WTC11 (cell line): ENCODE measurements at regions not wholly inside any gene's neighbourhood (a gene's known extent, or its start where the extent isn't known, plus 50 kb on each side); places are given as distances from the start of the nearest gene placed in this dataset.

Experiments used
- ATAC-seq: fragments of 200-7000 bp; cut with Tn5 transposase; 2 replicates; pipeline ENCODE4 v1.10.0; 2021; ENCODE audit warnings: mild to moderate bottlenecking, moderate library complexity
- CTCF ChIA-PET: fragments of 300-600 bp; sonication (Branson Sonifier 250); formaldehyde crosslinking; loops from one replicate; lab custom pipeline; 2021; ENCODE audit warnings: antibody characterized with exemption; lab: Charles Lee
- POLR2A ChIA-PET: fragments of 350-600 bp; sonication (Branson Sonifier 250); formaldehyde crosslinking; loops from one replicate; lab custom pipeline; 2021; ENCODE audit warnings: antibody characterized with exemption; lab: Charles Lee
- DNase-seq: peaks from one replicate; pipeline ENCODE4 v3.0.0; 2021; ENCODE audit warnings: low spot score
- H3K27ac Mint-ChIP-seq: 2 replicates; pipeline ENCODE4 v1.8.0; 2021; ENCODE audit warnings: mixed read lengths
- H3K27me3 Mint-ChIP-seq: 2 replicates; pipeline ENCODE4 v1.8.0; 2021; ENCODE audit warnings: low read depth, mild to moderate bottlenecking, moderate library complexity, mixed read lengths
- H3K36me3 Mint-ChIP-seq: 2 replicates; pipeline ENCODE4 v1.8.0; 2021; ENCODE audit warnings: mixed read lengths
- H3K4me1 Mint-ChIP-seq: 2 replicates; pipeline ENCODE4 v1.8.0; 2022; ENCODE audit warnings: mixed read lengths
- H3K4me3 Mint-ChIP-seq: 2 replicates; pipeline ENCODE4 v1.8.0; 2021; ENCODE audit warnings: mild to moderate bottlenecking, moderate library complexity, mixed read lengths
- H3K9me3 Mint-ChIP-seq: 2 replicates; pipeline ENCODE4 v1.8.0; 2021; ENCODE audit warnings: mixed read lengths
- ESRRA ChIP-seq: sonication (generic); formaldehyde crosslinking; IDR thresholded peaks from 2 replicates; pipeline ENCODE4 v1.8.1; 2022; ENCODE audit warnings: mild to moderate bottlenecking, missing genetic modification reagents, borderline replicate concordance
- JAZF1 ChIP-seq: fragments of 250-450 bp; sonication (Bioruptor Pico); IDR thresholded peaks from 2 replicates; pipeline ENCODE4 v1.9.0; 2021; ENCODE audit warnings: moderate library complexity, mild to moderate bottlenecking, inconsistent platforms
- MYBL2 ChIP-seq: sonication (generic); formaldehyde crosslinking; IDR thresholded peaks from 2 replicates; pipeline ENCODE4 v1.8.1; 2023; ENCODE audit warnings: mild to moderate bottlenecking, moderate library complexity, missing genetic modification reagents
- NFYB ChIP-seq: sonication (generic); formaldehyde crosslinking; conservative IDR thresholded peaks from 2 replicates; pipeline ENCODE4 v1.8.0; 2022; ENCODE audit warnings: low read depth, missing genetic modification reagents
- NR2C2 ChIP-seq: sonication (generic); formaldehyde crosslinking; IDR thresholded peaks from 2 replicates; pipeline ENCODE4 v1.8.0; 2022; ENCODE audit warnings: mild to moderate bottlenecking, missing genetic modification reagents
- NR3C1 ChIP-seq: sonication (generic); formaldehyde crosslinking; conservative IDR thresholded peaks from 2 replicates; pipeline ENCODE4 v1.8.1; 2023; ENCODE audit warnings: low read depth, mild to moderate bottlenecking, missing genetic modification reagents
- OVOL2 ChIP-seq: fragments of 250-450 bp; sonication (Bioruptor Pico); IDR thresholded peaks from 2 replicates; pipeline ENCODE4 v1.9.0; 2021; ENCODE audit warnings: mild to moderate bottlenecking, borderline replicate concordance
- TEAD1 ChIP-seq: sonication (generic); formaldehyde crosslinking; IDR thresholded peaks from 2 replicates; pipeline ENCODE4 v1.8.0; 2022; ENCODE audit warnings: mild to moderate bottlenecking, missing genetic modification reagents
- ZBTB21 ChIP-seq: sonication (generic); formaldehyde crosslinking; IDR thresholded peaks from 2 replicates; pipeline ENCODE4 v1.8.1; 2023; ENCODE audit warnings: mild to moderate bottlenecking, missing genetic modification reagents, borderline replicate concordance
- ZNF219 ChIP-seq: sonication (generic); formaldehyde crosslinking; IDR thresholded peaks from 2 replicates; pipeline ENCODE4 v1.8.0; 2023; ENCODE audit warnings: missing genetic modification reagents, mild to moderate bottlenecking, borderline replicate concordance
- ZNF263 ChIP-seq: sonication (generic); formaldehyde crosslinking; IDR thresholded peaks from 2 replicates; pipeline ENCODE4 v1.8.1; 2022; ENCODE audit warnings: low read depth, mild to moderate bottlenecking, moderate library complexity, missing genetic modification reagents
- TF ChIP-seq, protein P1 (sequence below): sonication (generic); formaldehyde crosslinking; IDR thresholded peaks from 2 replicates; pipeline ENCODE4 v1.8.0; 2022; ENCODE audit warnings: mild to moderate bottlenecking, missing genetic modification reagents
- TF ChIP-seq, protein P2 (sequence below): sonication (generic); formaldehyde crosslinking; IDR thresholded peaks from 2 replicates; pipeline ENCODE4 v1.8.1; 2022; ENCODE audit warnings: low read depth, mild to moderate bottlenecking, moderate library complexity, missing genetic modification reagents, borderline replicate concordance
- TF ChIP-seq, protein P3 (sequence below): sonication (generic); formaldehyde crosslinking; IDR thresholded peaks from 2 replicates; pipeline ENCODE4 v1.8.0; 2022; ENCODE audit warnings: mild to moderate bottlenecking, missing genetic modification reagents
- TF ChIP-seq, protein P4 (sequence below): fragments of 250-450 bp; sonication (Bioruptor Pico); IDR thresholded peaks from 2 replicates; pipeline ENCODE4 v2.1.2; 2022; ENCODE audit warnings: mild to moderate bottlenecking, moderate library complexity
- TF ChIP-seq, protein P5 (sequence below): sonication (generic); formaldehyde crosslinking; IDR thresholded peaks from 2 replicates; pipeline ENCODE4 v1.8.1; 2023; ENCODE audit warnings: mild to moderate bottlenecking, missing genetic modification reagents
- TF ChIP-seq, protein P6 (sequence below): sonication (generic); formaldehyde crosslinking; IDR thresholded peaks from 2 replicates; pipeline ENCODE4 v1.8.1; 2022; ENCODE audit warnings: mild to moderate bottlenecking, moderate library complexity, missing genetic modification reagents

DNA sequence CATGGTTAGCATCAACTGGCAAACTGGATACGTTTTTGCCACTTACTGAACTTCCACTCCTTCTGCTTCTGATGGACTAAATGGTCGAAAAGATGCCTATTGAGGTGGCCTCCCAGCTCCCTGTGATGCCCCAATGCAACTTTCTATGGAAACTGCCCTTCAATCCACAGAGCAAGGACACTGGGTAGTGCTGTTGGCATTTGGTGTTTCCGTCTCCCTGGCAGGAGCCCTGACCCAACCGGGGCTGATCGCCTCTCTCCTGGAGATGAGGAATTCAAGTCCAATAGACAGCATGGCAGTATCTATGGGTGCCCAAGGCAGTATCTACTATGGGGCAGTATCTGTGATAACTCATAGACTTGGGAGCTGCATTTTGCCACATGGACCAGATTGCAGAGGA is 116.3 kb upstream of the IRX3 start:
- POLR2A ChIA-PET = no interaction called here
- no peak overlapping the region for H3K4me3 Mint-ChIP-seq
- no peak for ATAC-seq
- CTCF ChIA-PET = interaction anchor here (1.2 kb wide), 1 partner anchor 41 kb away, joined by 3 read pairs; no protein-coding TSS in a partner anchor
- peaks cover 11% of the 10 kb centered on the region for H3K9me3 Mint-ChIP-seq
- TF ChIP-seq, protein P1, sequence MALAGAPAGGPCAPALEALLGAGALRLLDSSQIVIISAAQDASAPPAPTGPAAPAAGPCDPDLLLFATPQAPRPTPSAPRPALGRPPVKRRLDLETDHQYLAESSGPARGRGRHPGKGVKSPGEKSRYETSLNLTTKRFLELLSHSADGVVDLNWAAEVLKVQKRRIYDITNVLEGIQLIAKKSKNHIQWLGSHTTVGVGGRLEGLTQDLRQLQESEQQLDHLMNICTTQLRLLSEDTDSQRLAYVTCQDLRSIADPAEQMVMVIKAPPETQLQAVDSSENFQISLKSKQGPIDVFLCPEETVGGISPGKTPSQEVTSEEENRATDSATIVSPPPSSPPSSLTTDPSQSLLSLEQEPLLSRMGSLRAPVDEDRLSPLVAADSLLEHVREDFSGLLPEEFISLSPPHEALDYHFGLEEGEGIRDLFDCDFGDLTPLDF (CRISPR knock-in tag) = no peak
- TF ChIP-seq, all 79 proteins: peak for 0
- no peak overlapping the region for H3K27ac Mint-ChIP-seq
- H3K4me1 Mint-ChIP-seq = no peaks in the 10 kb centered on the region
- DNase-seq = no peak
- peaks cover 3% of the 10 kb centered on the region; the same call in 1 of the 2 replicates for H3K27me3 Mint-ChIP-seq
- peaks cover 7% of the 10 kb centered on the region; the same call in 1 of the 2 replicates for H3K36me3 Mint-ChIP-seq

DNA sequence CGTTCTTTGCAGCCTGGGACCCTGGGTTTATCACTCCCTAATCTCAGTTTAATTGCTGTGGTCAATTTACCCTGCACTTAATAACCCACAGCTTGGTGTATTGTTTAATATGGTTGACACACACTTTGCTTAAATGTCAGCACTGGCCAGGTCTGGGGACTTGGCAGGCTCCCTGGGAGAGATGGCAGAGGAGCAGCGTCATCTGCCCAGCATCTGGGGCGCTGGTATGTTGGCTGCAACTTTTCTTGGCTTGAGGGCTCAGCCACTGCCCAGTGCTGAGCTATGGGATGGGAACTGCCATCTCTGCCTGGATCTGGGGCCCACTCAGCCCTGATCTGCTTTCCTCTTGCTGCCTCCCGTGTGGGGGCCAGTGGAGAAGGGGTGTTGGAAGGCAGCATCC is 115.7 kb upstream of the IRX3 start:
- peaks cover 3% of the 10 kb centered on the region; the same call in 1 of the 2 replicates for H3K27me3 Mint-ChIP-seq
- no peak for TF ChIP-seq ZBTB21 (CRISPR knock-in tag)
- TF ChIP-seq, protein P2, sequence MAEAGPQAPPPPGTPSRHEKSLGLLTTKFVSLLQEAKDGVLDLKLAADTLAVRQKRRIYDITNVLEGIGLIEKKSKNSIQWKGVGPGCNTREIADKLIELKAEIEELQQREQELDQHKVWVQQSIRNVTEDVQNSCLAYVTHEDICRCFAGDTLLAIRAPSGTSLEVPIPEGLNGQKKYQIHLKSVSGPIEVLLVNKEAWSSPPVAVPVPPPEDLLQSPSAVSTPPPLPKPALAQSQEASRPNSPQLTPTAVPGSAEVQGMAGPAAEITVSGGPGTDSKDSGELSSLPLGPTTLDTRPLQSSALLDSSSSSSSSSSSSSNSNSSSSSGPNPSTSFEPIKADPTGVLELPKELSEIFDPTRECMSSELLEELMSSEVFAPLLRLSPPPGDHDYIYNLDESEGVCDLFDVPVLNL (CRISPR knock-in tag) = no peak
- no peak for TF ChIP-seq ZNF219 (CRISPR knock-in tag)
- no peak for TF ChIP-seq TEAD1 (CRISPR knock-in tag)
- TF ChIP-seq, protein P3, sequence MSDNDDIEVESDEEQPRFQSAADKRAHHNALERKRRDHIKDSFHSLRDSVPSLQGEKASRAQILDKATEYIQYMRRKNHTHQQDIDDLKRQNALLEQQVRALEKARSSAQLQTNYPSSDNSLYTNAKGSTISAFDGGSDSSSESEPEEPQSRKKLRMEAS (CRISPR knock-in tag) = no peak
- no peak for TF ChIP-seq JAZF1
- TF ChIP-seq NR2C2 (CRISPR knock-in tag) = no peak
- TF ChIP-seq, protein P4, sequence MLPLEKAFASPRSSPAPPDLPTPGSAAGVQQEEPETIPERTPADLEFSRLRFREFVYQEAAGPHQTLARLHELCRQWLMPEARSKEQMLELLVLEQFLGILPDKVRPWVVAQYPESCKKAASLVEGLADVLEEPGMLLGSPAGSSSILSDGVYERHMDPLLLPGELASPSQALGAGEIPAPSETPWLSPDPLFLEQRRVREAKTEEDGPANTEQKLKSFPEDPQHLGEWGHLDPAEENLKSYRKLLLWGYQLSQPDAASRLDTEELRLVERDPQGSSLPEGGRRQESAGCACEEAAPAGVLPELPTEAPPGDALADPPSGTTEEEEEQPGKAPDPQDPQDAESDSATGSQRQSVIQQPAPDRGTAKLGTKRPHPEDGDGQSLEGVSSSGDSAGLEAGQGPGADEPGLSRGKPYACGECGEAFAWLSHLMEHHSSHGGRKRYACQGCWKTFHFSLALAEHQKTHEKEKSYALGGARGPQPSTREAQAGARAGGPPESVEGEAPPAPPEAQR (CRISPR knock-in tag) = no peak
- TF ChIP-seq ESRRA (CRISPR knock-in tag) = no peak
- TF ChIP-seq NFYB (CRISPR knock-in tag) = no peak
- TF ChIP-seq NR3C1 = no peak
- no peak for TF ChIP-seq MYBL2 (CRISPR knock-in tag)
- TF ChIP-seq ZNF263 (CRISPR knock-in tag) = no peak
- TF ChIP-seq, protein P5, sequence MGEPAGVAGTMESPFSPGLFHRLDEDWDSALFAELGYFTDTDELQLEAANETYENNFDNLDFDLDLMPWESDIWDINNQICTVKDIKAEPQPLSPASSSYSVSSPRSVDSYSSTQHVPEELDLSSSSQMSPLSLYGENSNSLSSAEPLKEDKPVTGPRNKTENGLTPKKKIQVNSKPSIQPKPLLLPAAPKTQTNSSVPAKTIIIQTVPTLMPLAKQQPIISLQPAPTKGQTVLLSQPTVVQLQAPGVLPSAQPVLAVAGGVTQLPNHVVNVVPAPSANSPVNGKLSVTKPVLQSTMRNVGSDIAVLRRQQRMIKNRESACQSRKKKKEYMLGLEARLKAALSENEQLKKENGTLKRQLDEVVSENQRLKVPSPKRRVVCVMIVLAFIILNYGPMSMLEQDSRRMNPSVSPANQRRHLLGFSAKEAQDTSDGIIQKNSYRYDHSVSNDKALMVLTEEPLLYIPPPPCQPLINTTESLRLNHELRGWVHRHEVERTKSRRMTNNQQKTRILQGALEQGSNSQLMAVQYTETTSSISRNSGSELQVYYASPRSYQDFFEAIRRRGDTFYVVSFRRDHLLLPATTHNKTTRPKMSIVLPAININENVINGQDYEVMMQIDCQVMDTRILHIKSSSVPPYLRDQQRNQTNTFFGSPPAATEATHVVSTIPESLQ (CRISPR knock-in tag) = no peak
- TF ChIP-seq, protein P6, sequence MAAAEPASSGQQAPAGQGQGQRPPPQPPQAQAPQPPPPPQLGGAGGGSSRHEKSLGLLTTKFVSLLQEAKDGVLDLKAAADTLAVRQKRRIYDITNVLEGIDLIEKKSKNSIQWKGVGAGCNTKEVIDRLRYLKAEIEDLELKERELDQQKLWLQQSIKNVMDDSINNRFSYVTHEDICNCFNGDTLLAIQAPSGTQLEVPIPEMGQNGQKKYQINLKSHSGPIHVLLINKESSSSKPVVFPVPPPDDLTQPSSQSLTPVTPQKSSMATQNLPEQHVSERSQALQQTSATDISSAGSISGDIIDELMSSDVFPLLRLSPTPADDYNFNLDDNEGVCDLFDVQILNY (CRISPR knock-in tag) = no peak
- TF ChIP-seq OVOL2 (CRISPR knock-in tag) = no peak
- TF ChIP-seq, all 79 proteins: peak for 0
- CTCF ChIA-PET = interaction anchor here (1.2 kb wide), 1 partner anchor 41 kb away, joined by 3 read pairs; no protein-coding TSS in a partner anchor
- H3K9me3 Mint-ChIP-seq = peaks cover 11% of the 10 kb centered on the region
- H3K4me1 Mint-ChIP-seq = no peaks in the 10 kb centered on the region
- no peak overlapping the region for H3K27ac Mint-ChIP-seq
- H3K36me3 Mint-ChIP-seq = peaks cover 7% of the 10 kb centered on the region; the same call in 1 of the 2 replicates
- DNase-seq (no peak), ATAC-seq (no peak)
- POLR2A ChIA-PET = no interaction called here
- H3K4me3 Mint-ChIP-seq = no peak overlapping the region
